GM19463 (cell line): ENCODE measurements at regions not wholly inside any gene's neighbourhood (a gene's known extent, or its start where the extent isn't known, plus 50 kb on each side); places are given as distances from the start of the nearest gene placed in this dataset.
"Not testable (repeated sequence)": the region's sequence is repeated elsewhere in the genome, so short reads cannot be mapped to it uniquely, and the experiment has no call there.

Experiments used
- ATAC-seq: cut with Tn5 transposase; IDR thresholded peaks from one replicate; pipeline ENCODE4 v1.9.1; 2021; ENCODE audit warnings: mild to moderate bottlenecking, moderate library complexity; ENCODE audit not compliant: unreplicated experiment

DNA sequence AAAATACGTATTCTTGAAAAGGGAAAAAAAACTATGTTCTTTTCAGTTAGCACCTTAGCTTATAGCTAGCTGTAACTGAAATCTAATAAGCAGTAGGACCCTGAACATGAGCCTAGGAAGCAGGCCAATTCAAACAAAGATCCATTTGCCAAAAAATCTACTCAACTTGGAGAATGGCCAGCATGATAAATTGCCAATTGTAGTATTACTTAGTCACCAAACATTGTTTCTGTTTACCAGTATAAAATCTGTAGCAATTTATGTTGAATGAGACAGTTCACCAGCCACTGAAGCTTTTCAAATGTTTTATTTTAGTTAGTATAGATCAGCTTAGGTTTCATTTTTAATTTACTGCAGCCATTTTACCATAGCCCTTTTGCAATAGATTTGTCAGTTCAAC lies 323.6 kb upstream of the DIPK2B start:
- no peak for ATAC-seq

DNA sequence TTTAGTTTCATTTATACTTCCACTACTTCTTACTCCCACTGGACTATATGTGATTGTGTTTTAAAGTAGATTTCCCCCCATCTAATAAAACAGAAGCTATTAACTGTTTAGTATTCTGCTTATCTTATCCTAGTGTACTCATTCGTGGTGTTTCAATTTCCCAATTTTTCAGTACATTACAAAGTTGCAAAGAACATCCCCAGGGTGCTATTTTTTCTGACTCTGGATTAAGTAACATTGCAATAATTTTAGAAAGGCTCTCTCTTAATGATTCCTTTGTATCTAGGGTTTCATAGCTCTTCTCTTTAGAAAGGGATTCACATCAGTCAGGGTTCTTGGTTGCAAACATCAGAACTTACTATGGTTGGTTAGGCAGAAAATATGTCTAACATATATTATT lies 317.9 kb upstream of the DIPK2B start:
- no peak for ATAC-seq

DNA sequence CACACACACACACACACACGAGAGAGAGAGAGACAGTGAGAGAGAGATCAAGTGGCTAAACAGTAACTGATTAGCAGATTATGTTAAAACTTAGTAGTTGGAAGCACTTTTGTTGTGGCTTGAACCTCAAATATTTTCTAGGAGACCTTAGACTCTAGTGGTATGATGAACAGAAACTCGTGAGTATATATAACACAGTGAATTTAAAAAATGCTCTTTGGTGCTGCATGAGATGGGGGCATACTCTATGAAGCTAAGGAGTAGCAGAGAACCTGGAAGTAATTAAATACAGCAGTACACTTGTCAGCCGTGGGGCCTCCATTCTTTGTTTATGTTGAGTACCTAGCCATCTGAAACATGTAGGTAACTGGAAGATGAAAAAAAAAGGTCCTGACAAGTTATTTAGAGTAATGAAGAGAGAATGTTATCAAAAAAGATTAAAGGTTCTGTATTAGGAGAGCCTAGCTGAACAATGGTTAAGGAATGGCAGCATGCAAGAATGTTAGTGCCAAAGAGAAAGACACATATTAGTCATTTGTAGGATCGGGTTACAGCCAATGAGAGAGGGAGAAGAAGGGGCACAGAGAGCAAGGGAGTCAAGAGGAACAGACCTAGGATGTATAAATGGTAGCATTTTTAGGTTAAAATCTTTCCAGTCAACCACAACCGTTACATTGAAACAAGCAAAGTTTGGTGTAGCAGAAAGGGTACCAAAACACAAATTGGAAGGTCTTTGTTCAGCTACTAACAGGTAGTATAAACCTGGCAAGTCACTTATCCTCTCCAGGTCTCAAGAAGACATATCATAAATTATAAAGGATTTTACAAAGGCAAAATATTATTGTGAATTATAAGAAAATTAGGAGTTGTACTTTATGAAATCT lies 316.7 kb upstream of the DIPK2B start:
- no peak for ATAC-seq

DNA sequence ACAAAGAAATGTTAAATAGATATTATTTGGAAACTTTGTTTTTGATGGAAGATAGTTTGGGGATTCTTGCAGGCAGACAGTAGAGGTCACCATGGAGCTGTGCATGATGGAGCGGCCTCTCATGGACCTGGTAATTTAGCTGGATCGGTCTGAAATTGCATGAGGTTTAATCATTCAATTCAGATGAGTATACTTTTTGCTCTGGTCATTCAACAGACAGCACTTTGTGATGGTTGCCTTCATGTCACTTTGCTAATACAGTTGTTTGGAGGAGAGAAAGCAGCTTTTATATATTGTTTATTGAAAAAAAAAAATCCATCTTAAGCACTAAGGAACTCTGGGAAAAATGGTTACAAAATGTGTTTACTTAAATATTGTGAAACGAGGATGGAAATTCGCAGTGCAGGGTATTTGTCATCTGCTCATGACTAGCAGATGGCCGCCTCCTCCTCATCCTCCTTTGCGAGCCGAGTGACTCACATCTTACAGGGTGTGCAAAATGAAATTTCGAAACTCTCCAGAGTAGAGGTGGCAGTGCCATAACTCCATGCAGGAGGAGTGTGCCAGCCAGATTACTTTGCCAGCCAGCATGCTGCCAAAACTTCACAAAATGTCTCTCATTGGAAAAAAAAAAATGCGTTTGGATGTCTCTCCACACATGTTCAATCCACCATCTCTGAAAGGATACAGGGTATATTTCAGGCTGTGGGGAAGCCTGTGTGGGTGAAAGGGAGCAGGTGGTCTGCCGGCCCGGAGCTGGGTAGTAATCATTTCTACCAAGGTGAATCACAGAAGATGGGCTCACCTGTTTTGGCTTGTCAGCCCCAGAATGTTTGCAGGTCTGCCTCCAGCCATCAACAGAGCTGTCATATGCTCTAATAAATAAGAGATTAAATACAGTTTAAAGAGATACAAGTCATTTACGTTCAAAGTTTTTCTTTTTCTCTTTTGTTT lies 314.9 kb upstream of the DIPK2B start:
- ATAC-seq = no peak

DNA sequence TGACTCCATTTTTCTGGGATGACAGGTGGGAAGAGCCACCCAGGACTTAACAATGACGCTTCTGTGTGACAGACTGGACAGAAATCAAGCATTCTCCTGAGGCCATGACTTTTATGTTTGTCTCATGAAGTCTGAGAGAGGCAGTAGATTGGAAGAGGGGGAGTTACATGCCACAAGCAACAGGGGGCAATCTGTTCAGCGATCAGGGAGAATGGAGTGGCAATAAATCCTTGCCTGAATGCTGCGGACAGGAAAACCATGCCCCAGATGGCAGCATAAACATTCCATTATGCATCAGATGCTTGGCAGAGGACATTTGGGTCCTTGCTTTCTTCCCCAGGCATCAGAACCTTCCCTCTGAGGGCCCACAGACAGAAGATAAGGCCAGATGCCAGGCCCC lies 312.4 kb upstream of the DIPK2B start:
- no peak for ATAC-seq

DNA sequence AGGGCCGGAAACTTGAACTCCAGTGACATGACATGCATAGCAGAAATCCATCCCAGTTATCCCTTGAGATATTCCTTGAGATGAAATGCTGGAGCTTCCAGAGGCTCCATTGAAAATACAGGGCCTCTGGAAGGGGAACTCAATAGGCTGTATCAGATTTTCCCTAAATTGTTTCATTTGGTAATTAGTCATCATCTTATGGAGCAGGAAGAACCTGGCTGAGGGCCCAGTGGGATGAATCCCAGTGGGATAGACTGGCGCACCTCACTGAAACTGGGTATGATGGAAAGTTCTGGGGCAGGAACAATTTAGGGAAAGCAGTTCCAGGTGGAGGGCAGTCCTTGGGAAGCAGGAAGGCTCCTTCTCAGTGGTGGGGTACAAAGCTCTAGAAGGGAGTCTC lies 307.8 kb upstream of the DIPK2B start:
- no peak for ATAC-seq

DNA sequence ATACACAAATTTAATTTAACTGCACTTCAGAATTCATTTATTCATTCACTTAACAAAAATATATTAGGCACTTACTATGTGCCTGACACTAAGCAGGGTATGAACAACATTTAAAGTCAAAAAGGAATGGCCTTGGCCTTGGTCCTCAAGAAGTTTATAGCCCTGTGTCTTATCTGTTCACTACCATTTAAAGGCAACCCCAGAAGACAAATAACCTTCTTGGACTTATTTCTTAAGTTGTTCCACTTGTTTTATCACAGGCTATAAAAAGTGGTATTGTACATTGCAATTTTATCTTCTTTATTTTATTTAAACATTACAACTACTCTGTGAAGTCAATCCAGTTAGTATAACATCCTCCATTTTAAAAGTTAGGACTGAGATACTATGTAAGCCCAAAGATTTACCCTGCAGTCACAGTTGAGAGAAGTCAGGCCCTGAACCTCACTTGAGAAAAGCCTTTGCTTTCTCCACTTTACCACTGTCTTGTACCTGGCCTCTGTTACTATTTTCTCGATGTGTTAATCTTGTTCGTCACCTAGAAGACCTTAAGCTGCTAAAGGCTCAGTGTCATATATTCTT lies 305.6 kb upstream of the DIPK2B start:
- ATAC-seq = no peak

DNA sequence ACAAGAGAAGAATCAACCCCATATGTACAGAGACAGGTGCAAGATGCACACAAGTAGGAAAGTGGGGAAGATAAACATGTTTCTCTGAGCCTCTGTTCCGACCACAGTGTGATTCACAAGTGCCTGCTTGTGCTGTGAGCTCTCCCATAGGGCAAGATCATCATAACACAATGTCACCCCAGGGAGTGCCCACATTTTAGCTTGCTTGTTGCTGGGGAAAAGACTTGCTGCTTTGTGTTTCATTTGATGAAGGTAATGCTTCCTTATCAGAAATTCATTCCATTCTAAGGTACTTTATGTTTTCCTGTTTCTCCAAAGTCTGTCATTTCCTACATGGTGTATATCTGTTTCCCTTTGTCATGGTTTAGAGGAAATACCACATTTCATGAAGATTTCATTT lies 304.5 kb upstream of the DIPK2B start:
- no peak for ATAC-seq

DNA sequence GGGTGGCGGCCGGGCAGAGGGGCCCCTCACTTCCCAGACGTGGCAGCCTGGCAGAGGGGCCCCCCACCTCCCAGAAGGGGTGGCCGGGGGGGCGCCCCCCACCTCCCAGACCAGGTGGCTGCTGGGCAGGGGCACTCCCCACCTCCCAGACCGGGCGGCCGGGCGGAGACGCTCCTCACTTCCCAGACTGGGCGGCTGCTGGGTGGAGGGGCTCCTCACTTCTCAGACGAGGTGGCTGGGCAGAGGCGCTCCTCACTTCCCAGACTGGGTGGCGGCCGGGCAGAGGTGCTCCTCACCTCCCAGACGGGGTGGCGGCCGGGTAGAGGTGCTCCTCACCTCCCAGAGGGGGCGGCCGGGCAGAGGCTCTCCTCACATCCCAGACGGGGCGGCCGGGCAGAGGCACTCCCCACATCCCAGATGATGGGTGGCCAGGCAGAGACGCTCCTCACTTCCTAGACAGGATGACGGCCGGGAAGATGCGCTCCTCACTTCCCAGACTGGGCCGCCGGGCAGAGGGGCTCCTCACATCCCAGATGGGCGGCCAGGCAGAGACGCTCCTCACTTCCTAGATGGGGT lies 303.2 kb upstream of the DIPK2B start:
- not testable (repeated sequence) for ATAC-seq

DNA sequence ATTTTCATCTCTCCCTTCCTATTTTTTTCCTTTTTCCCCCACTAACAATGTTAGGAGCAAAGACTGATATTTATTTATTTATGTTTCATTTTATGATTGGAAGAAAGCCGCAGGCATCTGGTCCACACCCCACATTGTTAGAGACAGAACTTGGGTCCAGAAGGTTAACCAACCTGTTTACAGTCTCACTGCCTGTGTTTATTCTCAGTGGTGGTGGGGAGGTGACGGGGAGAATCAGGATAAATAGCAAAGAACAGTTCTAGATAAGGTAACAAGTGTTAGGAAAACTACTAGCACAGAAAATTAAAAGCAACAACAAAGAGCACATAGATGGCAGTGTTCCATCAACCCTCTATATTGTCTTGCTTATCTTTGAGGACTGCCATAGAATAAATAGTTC lies 301.7 kb upstream of the DIPK2B start:
- no peak for ATAC-seq

DNA sequence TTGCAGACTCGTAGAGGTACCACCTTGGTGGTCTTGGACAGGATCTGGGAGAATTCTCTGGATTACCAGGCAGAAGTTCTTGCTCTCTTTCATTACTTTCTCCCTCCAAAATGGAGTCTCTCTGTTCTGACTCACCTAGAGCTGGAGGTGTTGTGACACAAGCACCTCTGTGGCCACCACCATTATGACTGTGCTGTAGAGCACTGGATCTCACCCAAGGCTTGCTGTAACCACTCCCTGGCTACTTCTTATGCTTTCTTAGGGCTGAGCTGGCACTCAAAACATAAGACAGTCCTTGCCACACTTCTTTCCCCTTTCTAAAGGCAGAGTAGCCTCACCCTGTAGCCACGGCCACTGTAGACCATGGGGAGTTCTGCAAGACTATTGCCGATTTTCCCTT lies 296.6 kb upstream of the DIPK2B start:
- no peak for ATAC-seq

DNA sequence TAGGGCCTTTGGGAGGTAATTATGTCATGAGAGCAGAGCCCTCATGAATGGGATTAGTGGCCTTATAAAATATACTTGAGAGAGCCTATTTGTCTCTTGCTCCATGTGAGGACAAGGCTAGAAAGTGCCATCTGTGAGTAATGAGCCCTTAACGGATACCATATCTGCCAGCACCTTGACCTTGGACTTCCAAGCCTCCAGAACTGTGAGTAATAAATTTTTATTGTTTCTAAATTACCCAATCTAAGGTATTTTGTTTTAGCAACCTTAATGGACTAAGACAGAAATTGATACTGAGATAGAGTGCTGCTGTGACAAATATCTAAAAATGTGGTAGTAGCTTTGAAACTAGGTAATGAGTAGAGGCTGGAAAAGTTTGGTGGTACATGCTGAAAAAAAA lies 285.0 kb upstream of the DIPK2B start:
- ATAC-seq = no peak

DNA sequence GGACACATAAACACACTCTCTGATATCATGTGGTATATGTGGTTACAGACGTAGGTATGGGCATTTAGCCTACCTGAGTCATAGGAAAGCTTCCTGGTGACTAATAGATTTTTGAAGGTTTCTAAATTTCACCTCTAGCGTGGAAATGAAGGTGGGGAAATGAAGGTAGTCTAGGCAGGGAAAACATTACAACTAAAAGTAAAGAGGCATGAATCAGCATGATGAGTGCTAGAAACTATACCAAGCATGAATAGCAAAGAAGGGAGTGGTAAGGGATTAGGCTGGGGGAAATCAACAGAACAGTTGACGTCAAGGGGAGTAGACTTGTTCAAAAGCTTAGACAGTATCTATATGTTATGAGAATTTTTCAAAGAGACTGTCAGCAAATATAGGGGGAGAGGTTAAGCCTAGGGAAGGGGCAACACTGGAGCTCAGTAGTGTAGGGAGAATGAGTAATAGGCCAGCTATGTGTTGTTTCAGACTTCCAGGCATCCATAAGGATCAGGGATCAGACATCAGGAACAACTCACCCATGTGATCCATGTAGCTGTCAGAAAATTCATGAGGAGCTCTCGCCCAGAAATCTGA lies 279.3 kb upstream of the DIPK2B start:
- no peak for ATAC-seq

DNA sequence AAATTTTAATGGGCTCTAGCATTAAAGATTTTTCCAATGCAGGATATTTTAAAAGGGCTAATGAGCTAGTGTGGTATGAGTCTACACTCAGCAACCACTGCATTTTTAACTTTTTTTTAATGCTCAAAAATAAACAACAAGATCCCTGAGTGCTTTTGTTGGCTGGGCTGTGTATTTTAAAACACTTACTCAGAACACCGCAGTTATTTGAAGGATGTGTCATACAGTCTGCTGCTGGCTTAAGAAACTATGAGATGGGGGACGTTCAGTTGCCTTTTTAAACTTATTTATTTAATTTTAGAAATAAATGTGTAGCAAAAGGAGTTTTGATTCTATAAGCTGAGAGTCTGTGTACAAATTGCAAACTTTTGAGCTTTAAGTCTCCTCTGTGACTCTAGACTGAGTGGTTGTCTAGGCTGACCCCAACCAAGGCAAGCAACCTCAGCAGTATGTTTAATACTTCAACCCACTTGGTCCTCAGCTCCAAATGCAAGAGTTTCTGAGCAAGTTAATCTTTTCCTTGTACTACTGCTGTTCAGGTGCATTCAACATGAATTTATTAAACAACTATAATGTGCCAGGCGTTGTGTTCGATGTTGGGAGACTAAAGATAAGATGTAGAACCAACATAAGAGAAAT lies 278.6 kb upstream of the DIPK2B start:
- no peak for ATAC-seq

DNA sequence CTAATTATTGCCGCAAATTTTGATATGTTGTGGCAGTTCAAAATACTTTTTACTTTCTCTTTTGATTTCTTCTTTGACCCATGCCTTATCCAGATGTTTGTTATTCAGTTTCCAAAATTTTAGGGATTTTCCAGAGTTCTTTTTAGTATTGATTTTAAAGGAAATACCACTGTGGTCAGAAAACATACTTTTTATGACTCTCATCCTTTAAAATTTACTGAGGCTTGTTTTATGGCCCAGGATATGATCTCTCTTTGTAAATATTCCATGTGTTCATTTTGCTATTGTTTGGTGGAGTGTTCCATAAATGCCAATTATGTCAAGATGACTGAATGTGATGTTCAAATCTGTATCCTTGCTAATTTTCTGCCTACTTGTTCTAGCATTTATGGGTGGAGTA lies 272.3 kb upstream of the DIPK2B start:
- no peak for ATAC-seq

DNA sequence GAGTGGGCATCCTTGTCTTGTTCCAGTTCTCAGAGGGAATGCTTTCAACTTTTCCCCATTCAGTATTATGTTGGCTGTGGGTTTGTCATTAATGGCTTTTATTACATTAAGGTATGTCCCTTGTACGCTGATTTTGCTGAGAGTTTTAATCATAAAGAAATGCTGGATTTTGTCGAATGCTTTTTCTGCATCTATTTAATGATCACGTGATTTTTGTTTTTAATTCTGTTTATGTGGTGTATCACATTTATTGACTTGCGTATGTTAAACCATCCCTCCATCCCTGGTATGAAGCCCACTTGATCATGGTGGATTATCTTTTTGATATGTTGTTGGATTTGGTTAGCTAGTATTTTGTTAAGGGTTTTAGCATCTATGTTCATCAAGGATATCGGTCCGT lies 266.9 kb upstream of the DIPK2B start:
- ATAC-seq = not testable (repeated sequence)

DNA sequence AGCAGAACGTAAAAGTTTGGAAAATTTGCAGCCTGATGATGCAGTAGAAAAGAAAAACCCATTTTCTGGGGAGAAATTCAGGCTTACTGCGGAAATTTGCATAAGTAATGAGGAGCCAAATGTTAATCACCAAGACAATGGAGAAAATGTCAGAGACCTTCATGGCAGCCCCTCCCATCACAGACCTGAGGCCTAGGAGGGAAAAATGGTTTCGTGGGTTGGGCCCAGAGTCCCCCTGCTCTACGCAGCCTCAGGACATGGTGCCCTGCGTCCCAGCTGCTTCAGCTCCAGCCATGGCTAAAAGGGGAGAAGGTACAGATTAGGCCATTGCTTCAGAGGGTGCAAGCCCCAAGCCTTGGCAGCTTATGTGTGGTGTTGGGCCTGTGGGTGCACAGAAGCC lies 255.1 kb upstream of the DIPK2B start:
- not testable (repeated sequence) for ATAC-seq

DNA sequence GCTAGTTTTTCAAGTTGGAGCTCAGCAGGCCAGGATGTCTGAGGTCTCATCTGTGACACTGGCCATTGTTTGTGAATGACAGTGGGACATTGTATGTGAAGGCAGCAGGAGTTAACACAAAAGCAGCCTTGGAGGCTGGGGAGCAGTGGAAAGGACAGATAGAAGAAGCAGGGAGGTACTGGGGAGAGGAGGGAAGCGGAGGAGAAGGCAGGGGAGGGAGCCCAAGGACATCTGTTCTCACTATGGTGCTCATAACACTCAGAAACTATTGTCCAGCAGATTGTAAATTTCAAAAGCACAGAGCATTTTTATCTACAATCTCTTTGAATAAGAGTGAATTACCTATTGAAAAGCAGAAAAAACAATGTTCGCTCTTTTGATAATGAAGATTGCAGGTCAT lies 253.6 kb upstream of the DIPK2B start:
- no peak for ATAC-seq

DNA sequence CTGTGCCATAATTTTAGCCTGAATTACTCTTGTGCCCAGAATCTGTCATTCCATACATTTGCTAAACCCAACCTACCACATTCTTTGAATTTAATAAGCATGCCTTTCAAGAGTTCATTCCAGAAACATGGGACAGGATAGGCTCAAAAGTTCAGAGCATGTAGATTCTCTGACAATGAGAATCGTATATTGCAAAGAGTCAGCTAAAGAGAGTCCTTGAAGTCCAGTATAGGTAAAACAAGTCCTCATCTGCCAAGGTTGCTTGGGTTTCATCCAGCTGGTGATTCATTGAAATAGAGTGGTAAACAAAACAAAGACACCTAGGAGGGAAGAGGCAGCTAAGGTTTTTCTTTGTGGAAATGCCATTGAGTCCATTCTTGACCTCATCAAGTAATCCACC lies 249.3 kb upstream of the DIPK2B start:
- no peak for ATAC-seq

DNA sequence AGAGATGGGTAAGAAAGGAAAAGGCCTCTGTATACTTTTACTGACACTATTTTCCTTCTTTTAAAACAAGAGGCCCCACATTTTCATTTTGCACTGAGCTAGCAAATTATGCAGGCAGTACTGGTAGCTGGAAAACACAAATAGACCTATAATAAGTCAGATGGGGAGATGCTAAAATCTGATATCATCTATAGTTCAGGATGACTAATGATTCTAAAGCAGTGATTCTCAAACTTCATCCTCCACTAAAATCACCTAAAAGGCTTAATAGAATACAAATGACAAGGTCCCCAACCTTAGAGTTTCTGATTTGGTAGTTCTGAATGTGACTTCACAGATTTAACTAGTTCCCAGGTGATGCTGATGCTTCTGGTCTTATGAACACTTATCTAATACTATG lies 247.3 kb upstream of the DIPK2B start:
- no peak for ATAC-seq
